ENCODE measurements at regions not wholly inside any gene's neighbourhood (a gene's known extent, or its start where the extent isn't known, plus 50 kb on each side); places are given as distances from the start of the nearest gene placed in this dataset.

DNA sequence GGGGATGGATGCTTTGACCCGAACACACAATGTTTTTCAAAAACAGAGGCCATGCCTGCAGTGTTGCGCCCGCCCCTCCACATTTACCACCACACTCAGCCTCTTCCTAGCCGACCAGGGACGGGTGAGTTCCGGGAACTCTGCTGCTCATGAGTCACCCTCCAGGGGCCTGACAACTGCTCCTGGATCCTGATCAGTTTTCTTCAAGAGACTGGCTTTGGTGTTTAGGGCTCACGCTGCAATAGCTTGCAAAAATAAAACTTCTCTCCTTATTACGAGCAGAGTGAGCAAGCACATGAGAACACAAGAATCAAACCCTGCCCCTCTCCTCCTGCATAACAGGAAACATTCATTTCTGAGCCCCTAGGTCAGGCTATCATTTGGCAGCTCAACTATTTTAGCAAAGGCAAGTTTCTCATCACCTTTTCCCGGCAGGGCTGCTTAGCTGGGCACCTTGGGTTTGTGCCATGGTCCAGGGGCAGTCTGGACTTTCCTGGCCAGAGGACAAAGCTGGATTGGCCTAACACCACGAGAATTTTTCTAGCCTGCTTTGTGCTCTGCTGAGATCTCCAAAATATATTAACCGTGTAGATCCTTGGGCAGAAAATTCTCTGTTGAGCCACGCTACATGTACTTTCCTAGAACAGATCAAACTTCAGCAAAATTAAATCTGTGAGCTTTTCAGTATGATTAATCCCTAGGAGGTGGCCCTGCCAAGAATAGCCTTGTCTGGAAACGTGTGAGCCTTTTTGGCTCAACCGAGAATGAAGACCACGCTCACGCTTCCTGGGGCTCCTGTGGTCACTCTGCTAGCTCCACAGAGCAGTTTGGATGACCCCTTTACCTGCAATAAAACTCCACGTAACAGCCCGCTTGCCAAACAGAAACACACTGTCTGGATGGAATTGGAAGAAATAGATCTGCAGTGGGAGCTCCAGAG is 52.7 kb upstream of the SPATA12 start:
- peak in 1 of 3 donors; percentile 22 for DNase-seq
- Histone ChIP-seq H3K79me2 (ENCODE audit: insufficient read depth, low read length) (no peaks in the 10 kb centered on the region), H3K9me3 (replicated peaks in 1 of 2; ENCODE audit: control insufficient read depth in 1 of 2, insufficient read depth in 1 of 2, low read length in 2 of 2) (no peaks in the 10 kb centered on the region), H3K36me3 (replicated peaks in 1 of 2; ENCODE audit: control insufficient read depth in 1 of 2, insufficient read depth in 2 of 2, low read length in 2 of 2) (no peaks in the 10 kb centered on the region), H3K9ac (ENCODE audit: insufficient read depth, low read length, poor library complexity, severe bottlenecking) (no peak overlapping the region), H3K27ac (ENCODE audit: low read depth in 1 of 2, low read length in 2 of 2) (no peak overlapping the region), H3K4me1 (ENCODE audit: control insufficient read depth in 1 of 2, insufficient read depth in 2 of 2, low read length in 2 of 2) (peaks cover 0 to 3% of the 10 kb centered on the region in 2 donors), H4K20me1 (ENCODE audit: insufficient read depth, low read length) (no peaks in the 10 kb centered on the region), H3K27me3 (ENCODE audit: control insufficient read depth in 2 of 2, insufficient read depth in 2 of 2, low read length in 2 of 2) (no peaks in the 10 kb centered on the region), H3K4me2 (replicated peaks; ENCODE audit: extremely low read depth, low read length, poor library complexity, severe bottlenecking) (no peak overlapping the region), H3K4me3 (replicated peaks in 1 of 3; ENCODE audit: low read depth in 2 of 3, low read length in 3 of 3) (no peak overlapping the region), H2AFZ (ENCODE audit: insufficient read depth, low read depth, low read length, poor library complexity, severe bottlenecking) (no peak overlapping the region)
- Mint-ChIP-seq H3K36me3 (no peaks in the 10 kb centered on the region), H3K4me3 (no peak overlapping the region), H3K27ac (no peak overlapping the region), H3K27me3 (ENCODE audit: low read depth in 3 of 3) (peaks cover 0 to 2% (median 0%) of the 10 kb centered on the region in 3 donors), H3K4me1 (peaks cover 8% of the 10 kb centered on the region), H3K9me3 (peaks cover 0 to 1% (median 0%) of the 10 kb centered on the region in 7 donors)
- intact Hi-C loops (cut with micrococcal nuclease), result no loop called here
- WGBS (ENCODE audit: insufficient coverage), result 48% methylated on average over 16 of the region's 18 CpGs
- TF ChIP-seq, protein P1, sequence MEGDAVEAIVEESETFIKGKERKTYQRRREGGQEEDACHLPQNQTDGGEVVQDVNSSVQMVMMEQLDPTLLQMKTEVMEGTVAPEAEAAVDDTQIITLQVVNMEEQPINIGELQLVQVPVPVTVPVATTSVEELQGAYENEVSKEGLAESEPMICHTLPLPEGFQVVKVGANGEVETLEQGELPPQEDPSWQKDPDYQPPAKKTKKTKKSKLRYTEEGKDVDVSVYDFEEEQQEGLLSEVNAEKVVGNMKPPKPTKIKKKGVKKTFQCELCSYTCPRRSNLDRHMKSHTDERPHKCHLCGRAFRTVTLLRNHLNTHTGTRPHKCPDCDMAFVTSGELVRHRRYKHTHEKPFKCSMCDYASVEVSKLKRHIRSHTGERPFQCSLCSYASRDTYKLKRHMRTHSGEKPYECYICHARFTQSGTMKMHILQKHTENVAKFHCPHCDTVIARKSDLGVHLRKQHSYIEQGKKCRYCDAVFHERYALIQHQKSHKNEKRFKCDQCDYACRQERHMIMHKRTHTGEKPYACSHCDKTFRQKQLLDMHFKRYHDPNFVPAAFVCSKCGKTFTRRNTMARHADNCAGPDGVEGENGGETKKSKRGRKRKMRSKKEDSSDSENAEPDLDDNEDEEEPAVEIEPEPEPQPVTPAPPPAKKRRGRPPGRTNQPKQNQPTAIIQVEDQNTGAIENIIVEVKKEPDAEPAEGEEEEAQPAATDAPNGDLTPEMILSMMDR (IDR thresholded peaks at IDR 0.05), result no peak

DNA sequence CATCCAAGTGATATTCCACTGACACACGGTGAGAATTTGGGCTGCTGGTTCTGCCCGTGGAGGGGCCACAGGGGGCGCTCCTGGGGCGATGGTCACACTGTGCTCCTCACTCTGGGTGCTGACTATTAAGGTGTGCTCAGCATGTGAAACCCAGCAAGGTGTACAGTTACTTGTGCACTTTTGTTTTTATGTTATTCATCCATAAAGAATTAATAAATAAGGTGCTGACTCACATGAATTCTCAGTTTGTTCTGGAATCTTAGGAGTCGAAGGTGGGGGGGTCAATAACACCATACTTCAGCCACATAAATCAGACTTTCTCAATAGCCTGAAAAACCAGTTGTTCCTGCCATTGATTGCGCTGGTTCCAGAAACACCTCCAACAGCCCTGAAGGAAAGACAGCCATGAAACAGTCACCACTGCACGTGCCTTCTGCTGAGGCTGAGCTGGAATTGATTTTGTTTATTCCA is 53.5 kb upstream of the SPATA12 start:
- H2AFZ ChIP-seq (ENCODE audit: insufficient read depth, low read depth, low read length, poor library complexity, severe bottlenecking), result no peak overlapping the region
- TF ChIP-seq, protein P1 (IDR thresholded peaks at IDR 0.05), result no peak
- H3K4me3 ChIP-seq (replicated peaks in 1 of 3; ENCODE audit: low read depth in 2 of 3, low read length in 3 of 3), result no peak overlapping the region
- H3K4me1 ChIP-seq (ENCODE audit: control insufficient read depth in 1 of 2, insufficient read depth in 2 of 2, low read length in 2 of 2), result peaks cover 0 to 3% of the 10 kb centered on the region in 2 donors
- H3K36me3 ChIP-seq (replicated peaks in 1 of 2; ENCODE audit: control insufficient read depth in 1 of 2, insufficient read depth in 2 of 2, low read length in 2 of 2), result no peaks in the 10 kb centered on the region
- Mint-ChIP-seq H3K36me3 (no peaks in the 10 kb centered on the region), H3K27ac (no peak overlapping the region), H3K4me3 (no peak overlapping the region), H3K4me1 (peaks cover 8% of the 10 kb centered on the region), H3K27me3 (ENCODE audit: low read depth in 3 of 3) (peaks cover 0 to 2% (median 0%) of the 10 kb centered on the region in 3 donors), H3K9me3 (peaks cover 0 to 2% (median 0%) of the 10 kb centered on the region in 7 donors)
- H3K4me2 ChIP-seq (replicated peaks; ENCODE audit: extremely low read depth, low read length, poor library complexity, severe bottlenecking), result no peak overlapping the region
- no peak for DNase-seq
- intact Hi-C loops (cut with micrococcal nuclease), result no loop called here
- no peak overlapping the region for H3K9ac ChIP-seq (ENCODE audit: insufficient read depth, low read length, poor library complexity, severe bottlenecking)
- no peaks in the 10 kb centered on the region for H3K9me3 ChIP-seq (replicated peaks in 1 of 2; ENCODE audit: control insufficient read depth in 1 of 2, insufficient read depth in 1 of 2, low read length in 2 of 2)
- H3K27me3 ChIP-seq (ENCODE audit: control insufficient read depth in 2 of 2, insufficient read depth in 2 of 2, low read length in 2 of 2), result no peaks in the 10 kb centered on the region
- H3K27ac ChIP-seq (ENCODE audit: low read depth in 1 of 2, low read length in 2 of 2), result no peak overlapping the region
- no peaks in the 10 kb centered on the region for H4K20me1 ChIP-seq (ENCODE audit: insufficient read depth, low read length)
- 100% methylated on average over 5 of the region's 7 CpGs for WGBS (ENCODE audit: insufficient coverage)
- H3K79me2 ChIP-seq (ENCODE audit: insufficient read depth, low read length), result no peaks in the 10 kb centered on the region
